NAMALWA (cell line): ENCODE measurements at regions not wholly inside any gene's neighbourhood (a gene's known extent, or its start where the extent isn't known, plus 50 kb on each side); places are given as distances from the start of the nearest gene placed in this dataset.

Experiments used
- DNase-seq: peaks from one replicate; pipeline ENCODE4 v3.0.0-alpha.2; 2015; ENCODE audit warnings: low spot score

DNA sequence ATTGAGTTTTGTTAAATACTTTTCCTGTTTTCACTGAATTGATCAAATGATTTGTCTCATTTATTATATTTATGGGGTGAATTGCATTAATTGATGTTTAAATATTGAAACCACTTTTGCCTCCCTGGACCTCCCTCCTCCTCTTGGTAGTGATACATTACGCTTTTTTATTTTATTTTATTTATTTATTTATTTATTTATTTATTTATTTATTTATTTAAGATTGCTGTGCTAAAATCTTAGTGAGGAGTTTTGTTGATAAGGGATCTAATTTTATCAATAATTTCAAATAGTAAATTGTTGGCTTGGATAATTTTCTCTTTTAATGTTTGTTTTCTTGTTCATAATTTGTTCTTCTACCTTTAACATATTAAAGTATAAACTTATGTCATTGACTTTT lies 1281.0 kb upstream of the NXPH2 start:
- no peak for DNase-seq

DNA sequence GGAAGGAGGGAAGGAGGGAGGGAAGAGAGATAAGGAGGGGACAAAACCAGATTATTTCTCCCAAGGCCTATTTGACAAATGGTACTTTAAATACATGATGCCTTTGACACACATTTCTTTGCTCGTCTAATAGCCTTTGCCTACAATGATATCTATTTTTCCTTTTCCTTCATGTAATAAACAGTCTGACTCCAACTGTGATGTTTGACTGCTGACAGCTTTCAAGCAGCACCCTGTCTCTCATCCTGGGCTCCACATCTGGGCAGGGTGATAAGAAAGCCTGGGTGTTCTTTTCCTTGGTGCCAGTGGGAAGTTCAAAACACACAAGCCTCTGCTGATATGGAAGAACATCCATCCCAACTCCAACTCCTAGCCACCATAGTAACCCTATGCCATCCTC lies 1277.7 kb upstream of the NXPH2 start:
- no peak for DNase-seq

DNA sequence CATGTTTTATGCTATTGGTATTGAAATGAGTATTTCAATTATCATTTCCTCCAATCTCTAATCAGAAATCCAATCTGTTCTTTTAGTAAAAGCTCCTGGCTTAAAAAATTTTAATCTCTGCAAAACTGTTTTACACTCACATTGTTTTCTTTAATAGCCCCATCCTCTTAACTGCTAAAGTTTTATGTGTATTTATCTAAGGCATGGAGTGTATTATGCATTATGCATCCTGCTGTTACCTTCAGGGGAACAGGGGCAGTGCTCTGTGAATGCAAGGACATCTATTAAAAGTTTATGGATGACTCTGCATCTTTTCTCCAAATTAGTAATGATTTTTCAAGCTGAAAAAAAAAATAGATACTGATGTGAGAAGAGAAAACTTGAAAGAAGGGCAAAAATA lies 1261.6 kb upstream of the NXPH2 start:
- DNase-seq, result no peak

DNA sequence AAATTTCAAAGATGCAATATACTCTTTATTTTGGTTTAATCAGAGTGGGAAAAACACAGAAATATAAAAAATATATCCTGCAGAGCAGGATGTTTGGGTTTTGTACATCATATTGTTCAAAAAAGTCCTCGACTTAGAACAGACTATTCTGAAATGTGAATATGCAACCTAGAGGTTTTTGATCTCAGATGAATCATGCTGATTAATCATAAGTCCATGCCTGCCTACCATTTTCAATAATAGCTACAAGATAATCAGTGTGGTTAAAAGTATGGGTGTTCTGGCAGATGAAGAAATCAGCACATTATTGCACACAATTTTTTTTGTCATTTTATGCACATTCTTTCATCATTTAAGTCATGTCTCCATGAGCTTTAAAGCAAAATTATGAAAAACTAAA lies 1261.0 kb upstream of the NXPH2 start:
- DNase-seq, result no peak

DNA sequence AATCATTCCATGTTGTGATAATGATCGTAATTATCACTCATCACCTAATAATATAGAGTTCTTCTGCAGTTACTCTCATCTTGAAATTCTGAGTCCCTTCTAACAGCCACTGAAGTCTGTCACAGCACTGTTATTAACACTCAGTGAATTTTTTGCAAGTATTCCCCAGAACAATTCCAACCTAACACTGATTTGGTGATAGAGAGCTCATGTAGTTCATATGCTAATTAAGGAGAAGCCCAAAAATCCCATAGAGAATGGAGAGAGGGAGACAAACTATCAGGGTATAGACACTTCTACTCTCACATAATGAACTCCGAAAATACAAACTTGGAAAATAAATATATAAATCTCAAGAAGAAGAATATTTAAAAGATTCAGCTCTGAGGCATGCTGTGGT lies 1253.4 kb upstream of the NXPH2 start:
- DNase-seq, result no peak

DNA sequence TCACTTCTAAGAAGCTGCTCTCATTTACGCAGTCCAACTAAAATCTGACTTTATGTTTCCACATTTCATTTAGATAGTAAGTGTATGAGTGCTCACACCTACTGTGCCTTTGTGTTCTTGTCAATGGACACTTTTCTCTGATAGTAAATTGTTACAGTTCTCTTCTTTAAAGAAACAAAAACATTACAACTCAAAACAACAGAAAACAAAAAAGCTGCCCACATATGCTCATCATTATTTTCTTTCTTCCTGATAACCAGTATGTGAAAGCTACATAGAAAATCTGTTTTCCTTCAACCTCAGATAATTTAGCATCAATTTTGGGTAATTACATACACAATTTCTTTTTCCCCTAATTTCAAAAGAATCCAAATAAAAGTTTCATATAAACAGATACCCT lies 1247.8 kb upstream of the NXPH2 start:
- DNase-seq, result no peak

DNA sequence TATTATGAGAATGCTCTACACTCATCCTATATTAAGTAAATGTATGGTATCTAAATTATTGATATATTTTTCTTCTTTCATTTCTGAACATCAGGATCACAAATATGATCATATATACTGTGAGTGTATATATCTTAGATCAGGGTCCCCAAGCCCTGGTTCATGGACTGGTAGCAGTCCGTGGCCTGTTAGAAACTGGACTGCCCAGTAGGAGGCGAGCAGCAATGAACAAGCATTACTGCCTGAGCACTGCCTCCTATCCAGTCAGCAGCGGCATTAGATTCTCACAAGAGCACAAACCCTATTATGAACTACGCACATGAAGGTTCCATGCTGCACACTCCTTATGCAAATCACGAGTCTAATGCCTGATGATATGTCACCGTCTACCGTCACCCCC lies 1247.1 kb upstream of the NXPH2 start:
- no peak for DNase-seq

DNA sequence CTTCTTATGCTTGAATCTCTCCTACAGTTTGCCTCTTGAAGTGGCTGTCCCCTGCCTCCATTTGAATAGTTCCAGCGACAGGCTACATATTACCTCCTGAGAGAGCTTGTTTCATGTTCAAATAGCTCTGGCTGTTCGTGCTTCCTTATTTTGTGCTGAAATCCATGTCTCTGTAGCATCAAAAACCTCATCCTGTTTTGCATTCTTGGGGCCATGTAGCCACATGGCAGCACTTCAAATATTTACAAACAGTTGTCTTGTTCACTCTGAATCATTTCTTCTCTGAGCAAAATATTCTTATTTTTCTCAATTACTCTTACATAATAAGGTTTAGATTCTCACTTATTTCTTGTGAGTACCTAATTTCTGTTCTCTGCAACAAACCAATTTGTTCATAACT lies 1243.1 kb upstream of the NXPH2 start:
- DNase-seq, result no peak

DNA sequence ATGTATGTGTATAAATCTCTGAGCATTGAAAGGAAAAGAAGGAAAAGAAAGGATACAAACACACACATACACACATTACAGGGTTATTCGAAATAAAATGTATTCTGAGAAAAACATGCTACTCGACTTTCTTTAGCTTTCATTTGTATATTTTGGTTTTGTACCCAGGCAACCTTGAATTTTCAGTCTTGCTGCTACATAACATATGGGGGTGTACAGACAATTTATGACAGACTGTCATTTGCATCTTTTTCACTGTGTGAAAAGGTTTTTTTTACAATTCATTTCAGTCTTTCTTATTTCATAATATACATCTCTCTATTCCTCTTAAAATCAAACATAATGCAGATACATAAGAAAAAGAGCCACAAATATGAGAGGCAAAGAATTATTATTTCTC lies 1238.4 kb upstream of the NXPH2 start:
- DNase-seq, result no peak

DNA sequence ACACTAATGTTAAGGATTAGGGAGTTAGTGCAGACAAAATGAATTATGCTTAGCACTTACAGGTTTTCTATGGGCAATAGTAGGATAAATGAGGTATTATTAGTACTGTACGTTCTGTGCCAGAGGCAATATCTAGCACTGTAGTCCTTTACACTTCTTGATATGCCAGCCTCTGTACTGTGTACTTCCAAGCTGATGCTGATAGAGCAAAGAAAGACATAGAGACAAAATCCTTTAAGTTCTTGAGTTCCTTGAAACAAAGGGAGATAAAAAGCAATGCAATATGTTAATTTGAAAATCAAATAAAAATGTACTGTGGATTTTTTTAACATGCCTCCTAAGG lies 1234.0 kb upstream of the NXPH2 start:
- no peak for DNase-seq

DNA sequence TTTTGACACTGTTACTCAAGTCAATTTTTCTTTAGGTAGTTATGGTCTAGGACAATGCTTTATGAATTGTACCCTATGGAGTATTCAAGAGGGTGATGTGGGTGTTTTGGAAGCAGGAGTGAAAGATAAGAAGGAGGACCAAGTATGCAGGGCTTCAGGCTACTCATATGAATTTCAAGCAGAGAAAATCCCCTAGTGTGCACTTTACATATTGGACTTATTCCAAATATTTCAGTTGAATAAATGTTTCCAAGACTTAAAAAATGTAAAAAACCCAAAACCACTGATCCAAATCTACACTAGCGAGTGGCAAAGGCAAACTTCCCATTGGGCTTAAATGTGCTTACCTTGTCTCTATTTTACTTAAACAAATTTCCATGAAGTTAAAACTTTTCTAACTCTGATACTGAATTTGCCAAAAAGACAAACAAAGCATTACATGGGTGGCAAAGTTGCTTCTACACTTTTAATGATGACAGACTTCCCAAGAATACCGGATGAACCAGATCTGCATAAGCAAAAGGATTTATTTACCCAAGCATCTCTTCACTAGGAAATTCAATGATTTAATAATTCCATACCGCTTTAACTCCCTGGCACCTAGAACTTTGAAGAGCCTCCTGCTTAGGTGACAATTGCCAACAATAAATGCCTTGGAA lies 1233.5 kb upstream of the NXPH2 start:
- no peak for DNase-seq

DNA sequence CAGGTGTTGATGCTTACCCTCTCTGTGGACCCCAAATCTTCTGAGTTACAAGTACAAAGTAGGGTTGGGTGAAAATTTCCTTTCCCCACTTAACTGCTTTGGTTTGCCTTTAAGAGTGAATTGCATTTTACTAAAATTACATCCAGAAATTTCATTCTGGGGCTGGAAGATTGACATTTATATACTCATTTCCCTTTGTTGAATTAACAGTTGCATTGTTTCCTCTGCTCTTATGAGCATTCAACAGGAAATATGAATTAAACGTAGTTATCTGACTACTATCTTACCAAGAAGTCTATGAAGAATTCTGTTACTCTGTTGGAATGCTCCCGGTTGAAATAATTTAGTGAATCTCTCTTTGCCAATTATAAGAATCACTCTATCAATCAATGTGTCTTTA lies 1231.1 kb upstream of the NXPH2 start:
- DNase-seq, result no peak

DNA sequence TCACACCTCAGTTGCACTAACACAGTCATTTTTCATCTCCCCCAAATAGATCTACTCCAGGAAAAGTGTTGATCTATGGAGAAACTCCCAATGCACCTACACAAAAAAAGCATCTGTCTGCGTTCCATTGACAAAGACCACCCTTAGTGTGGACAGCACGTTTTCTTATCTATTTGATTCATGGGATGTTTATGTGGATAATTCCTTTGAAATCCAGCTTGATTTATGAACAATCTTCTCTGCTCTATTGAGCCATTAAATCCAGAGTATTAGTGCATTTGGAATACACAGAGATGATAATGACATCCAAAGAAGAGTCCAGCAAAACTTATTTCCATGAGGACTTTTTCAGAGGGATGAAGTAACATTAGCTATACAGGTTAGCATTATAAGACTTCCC lies 1221.9 kb upstream of the NXPH2 start:
- no peak for DNase-seq

DNA sequence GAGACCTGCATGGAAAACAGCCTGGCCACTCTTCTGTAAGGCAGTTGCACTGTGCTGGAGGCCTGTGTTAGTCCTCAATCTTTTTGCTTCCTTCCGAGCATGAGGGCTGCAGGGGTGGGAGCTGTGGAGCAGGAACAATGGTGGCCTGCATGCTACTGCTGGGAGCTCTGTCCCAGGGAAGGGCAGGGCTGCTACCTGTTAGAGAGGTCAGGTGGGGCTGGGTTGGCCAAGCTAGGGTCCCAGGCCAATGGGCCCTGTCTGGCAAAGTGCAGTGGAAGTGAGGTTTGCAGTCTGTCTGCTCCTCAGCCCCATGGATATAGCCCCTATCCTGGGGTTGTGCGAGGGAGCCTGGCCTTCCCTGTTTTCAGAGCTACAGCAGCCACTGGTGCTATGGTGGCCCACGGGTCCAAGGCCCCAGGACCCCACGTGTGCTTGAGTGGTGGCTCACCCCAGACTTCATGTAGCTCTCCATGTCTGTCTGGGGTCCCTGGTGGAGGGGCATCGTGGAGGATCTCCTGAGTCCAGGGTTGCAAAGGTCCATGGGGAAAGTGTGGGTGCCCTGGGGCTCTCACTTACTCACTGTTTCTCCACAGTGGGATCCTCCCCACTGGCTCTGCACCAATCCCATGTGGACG lies 1212.6 kb upstream of the NXPH2 start:
- DNase-seq, result no peak

DNA sequence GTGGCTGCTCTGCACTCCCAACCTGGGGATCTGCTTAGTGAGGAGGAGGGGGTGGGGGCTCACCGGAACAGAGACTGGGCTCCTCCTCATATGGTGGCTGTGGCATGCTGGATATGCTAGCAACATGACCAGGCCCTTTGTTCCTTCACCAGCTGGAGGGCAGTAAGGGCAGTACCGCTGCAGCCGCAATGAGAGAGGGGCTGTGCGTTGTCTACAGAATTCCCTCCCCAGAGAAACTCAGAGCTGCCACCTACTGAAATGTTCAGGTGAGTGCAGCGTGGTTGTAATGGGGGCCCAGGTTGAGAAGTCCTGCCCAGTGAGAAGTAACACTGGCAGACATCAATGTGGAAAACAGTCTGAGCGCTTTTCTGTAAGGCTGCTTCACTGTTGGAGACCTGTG lies 1211.9 kb upstream of the NXPH2 start:
- DNase-seq, result peak; percentile 7

DNA sequence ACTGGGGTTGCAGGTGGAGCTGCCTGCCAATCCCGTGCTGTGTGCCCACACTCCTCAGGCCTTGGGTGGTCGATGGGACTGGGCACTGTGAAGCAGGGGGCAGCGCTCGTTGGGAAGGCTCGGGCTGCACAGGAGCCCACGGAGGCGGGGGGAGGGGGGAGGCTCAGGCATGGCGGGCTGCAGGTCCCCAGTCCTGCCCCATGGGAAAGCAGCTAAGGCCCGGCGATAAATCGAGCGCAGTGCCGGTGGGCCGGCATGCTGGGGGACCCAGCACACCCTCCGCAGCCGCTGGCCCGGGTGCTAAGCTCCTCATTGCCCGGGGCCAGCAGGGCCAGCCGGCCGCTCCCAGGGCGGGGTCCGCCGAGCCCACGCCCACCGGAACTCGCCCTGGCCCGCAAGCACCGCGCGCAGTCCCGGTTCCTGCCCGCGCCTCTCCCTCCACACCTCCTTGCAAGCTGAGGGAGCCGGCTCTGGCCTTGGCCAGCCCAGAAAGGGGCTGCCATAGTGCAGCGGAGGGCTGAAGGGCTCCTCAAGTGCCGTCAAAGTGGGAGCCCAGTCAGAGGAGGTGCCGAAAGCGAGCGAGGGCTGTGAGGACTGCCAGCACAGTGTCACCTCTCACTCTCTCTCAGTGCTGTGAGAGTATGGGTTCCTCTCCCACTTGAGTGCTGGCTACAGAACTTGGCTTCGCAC lies 1210.6 kb upstream of the NXPH2 start:
- no peak for DNase-seq

DNA sequence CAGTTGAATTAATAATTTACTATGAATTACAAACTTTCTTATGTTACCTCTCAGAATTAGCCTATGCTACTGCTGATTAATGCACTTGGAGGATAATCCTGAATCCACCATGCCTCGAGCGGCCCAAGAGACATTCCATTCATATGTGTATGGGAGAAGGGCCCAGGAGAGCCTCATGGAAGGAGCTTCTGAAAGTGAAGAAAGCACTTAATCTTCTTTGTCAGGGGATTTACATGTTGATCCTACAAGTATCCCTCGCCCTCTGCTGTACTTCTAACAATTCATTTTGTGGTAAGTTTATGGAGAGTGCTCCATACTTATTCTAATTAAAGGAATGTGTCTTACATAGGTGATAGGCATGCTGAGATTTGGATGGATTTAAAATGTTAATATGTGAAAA lies 1189.1 kb upstream of the NXPH2 start:
- no peak for DNase-seq

DNA sequence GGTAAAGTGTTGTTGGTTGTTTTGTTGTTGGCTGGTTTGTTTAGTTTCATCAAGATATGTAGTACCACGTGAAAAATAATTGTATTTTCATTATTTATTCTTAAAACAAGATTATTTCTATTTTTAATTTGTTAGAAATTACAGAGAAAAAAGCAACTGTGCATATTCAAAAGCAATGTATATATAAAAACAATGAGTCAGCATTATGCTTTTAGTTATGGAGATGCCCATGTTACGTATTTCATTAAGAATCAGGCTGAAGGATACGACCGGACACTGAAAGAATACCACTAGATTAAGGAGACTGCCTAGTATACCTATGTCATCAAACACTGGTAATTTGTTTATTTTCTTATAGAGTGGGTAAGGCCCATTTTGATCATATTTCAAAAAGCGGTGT lies 1188.4 kb upstream of the NXPH2 start:
- DNase-seq, result no peak

DNA sequence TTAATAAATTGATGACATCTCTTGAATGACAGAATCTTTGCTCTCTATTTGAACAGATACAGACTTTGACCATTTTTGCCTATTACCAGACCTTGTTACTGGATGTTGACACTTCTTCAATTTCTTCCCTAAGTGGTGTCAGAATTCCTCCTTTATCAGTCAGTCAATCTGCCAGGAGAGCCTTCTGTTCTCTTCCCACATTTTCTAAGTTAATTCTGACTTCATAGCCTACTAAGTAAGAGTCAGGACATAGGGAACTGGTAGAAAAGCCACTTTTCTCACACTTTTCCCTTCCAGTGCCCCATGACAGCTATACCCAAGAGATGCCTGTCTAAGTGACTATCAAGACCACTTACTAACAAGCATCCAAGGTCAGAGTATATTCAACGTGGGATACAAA lies 1187.5 kb upstream of the NXPH2 start:
- no peak for DNase-seq

DNA sequence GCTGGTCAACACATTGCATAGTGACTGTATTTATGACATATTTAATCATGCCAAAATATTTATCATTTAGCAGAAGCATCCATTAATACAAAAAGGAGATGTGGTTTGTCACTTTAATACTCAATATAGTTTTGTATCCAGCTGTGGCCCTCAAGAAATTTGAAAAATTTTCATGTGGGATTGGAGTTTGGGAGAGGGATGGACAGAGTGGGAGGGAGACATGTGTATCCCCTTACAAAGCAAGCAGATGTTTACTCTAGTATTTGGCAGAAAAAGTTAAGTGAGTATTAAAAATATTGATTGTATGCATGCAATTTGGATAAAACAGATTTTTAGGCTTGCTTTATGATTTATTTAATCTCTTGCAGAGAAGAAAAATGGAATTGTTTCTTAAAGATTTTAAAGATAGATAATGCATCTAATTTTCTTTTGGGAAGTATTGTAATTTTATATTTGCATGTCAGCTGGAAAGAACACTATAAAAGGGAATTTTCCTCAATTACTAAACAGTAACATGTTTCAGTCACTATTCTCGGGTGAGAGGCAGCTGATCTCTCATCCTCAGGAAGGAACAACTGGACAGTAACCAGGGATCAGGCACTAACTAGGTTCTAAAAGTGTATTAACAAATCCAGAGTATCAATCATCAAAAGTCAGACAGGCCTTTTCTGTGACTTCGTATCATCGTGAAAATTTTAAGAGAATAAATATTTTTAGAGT lies 1184.7 kb upstream of the NXPH2 start:
- DNase-seq, result no peak

DNA sequence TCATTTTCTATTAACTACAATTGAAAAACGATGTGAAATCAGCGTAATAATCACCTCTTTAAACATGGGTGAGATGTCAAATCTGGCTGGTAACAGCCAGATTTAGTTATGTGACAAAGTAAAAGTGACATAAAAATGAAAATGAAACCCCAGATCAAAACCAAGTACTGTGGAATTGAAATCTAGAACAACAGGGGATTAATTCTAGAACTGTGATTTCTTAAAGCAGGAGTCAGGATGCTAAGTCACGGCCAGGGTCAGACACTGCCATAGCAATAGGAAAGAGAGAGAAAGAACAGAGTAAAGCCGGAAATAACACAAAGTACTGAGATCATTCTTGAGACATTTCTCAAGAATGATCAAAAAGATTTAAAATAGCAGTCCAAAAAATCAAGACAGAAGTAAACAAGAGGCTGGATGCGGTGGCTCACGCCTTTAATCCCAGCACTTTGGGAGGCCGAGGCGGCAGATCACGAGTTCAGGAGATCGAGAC lies 1183.7 kb upstream of the NXPH2 start:
- DNase-seq, result no peak

DNA sequence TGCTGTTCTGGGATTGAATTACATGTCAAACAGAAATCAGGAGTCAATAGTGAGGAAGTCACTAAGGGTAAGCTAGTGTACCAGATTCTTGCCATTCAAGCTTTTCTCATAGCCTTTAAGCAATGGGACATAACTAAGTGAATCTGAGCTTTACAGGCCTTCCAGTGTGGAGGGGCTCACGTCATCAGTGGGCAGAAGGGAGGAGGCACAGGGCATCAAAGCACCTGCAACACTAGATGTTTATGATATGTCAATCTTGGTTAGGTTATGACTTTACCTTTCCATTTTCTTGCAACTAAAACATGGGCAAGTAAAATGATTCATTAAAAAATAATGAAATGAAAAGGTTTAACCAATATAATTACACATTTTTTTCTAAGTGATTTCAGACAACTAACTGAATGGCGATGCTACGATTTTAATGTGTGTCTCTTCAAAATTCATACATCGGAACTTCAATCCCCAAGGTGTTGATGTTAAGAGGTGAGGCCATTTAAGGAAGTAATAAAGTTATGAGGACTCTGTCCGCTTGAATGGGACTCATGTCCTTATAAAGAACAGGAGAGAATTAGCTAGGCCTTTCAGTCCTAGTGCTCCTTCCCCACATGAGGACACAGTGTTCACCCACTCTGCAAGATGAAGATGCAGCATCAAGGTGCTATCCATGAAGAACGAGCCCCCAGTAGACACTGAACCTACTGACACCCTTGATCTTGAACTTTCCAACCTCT lies 1169.2 kb upstream of the NXPH2 start:
- no peak for DNase-seq
